SKM-1 treated with dmso at 0.1 percent for 144 hours (cell line): ENCODE measurements at regions not wholly inside any gene's neighbourhood (a gene's known extent, or its start where the extent isn't known, plus 50 kb on each side); places are given as distances from the start of the nearest gene placed in this dataset.

Source experiments
- DNase-seq: peaks from one replicate; lab custom pipeline; 2025; ENCODE audit not compliant: unreplicated experiment; lab: John Stamatoyannopoulos, UW

DNA sequence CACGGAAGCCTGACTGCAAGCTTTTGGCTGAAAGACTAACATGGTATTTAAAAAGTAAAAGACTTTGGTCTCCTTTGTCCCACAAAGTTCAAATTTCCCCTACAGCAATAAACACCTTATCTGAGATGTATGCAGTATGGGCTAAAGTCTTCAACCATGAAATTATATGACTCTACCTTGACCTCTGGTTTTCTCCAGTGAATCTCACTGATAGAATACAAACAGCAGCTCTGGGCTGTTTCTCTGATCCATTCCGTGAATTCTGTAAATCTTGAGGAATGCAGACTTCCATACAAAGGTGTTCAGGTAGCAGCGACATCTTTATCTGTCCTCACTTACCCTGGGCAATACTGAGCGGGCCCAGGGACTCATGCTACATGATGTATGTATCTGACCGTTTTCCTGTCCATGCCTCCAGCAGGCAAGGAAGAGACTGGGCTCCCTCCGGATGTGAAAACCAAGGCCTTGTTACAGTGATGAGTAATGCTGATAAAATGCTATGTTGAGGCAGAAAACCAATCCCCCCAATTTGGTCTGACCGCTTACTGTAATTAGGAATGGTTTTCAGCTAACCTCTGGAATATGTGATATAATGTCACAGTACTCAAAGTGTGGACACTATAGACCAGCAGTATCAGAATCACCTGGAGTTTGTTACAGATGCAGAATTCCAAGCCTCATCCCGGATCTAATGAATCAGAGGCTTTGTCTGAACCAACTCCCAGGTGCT is 589.8 kb downstream of the HS3ST4 start:
- no peak for DNase-seq

DNA sequence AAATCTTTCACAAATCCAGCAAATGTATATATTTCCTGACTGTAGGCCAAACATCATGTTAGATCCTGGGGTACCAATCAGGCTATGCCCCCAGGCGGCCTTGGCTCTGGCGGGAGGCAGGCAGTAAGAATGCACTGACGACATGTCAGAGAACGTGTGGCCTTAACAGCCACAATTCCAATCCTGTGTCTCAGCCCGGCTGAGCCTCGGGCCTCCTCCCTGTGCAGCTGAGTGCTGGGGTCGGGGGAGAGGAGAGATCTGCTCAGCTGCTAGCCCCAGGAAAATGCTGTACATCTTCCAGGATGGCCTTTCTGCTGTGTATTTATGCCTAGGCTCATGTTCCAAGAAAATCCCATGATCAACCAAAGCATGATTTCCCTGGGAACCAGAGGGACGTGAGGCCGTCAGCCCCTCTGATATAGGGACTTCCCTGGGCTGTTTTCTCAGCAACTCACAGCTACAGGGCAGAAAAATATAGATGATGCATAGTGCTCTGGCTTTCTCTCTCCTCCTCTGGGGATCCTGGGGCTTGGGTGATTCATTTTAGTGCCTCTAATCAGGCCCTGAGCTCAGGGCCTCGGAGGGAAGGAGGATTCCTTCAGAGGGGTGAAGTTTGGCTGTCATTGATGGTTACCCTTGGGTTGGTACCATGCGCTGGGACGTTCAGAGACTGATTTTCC is 604.0 kb downstream of the HS3ST4 start:
- DNase-seq: no peak

DNA sequence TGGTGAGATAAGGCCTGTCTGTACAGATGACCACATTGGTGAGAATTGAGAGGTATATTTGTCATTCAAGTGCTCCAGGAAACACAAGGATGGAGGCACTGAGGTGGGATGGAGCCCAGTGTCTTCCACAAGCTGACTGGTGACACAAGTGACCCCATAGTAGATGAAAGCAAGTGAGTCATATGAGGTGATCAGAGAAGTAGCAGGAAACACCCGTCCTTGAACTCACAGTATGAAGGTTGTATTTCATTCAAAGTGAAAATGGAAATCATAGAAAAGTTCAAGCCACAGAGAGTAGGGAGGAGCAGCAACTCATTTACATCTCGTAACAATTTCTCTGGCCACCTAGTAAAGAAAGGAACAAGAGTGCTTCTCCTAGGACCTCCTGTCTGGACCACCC is 609.8 kb downstream of the HS3ST4 start:
- no peak for DNase-seq

DNA sequence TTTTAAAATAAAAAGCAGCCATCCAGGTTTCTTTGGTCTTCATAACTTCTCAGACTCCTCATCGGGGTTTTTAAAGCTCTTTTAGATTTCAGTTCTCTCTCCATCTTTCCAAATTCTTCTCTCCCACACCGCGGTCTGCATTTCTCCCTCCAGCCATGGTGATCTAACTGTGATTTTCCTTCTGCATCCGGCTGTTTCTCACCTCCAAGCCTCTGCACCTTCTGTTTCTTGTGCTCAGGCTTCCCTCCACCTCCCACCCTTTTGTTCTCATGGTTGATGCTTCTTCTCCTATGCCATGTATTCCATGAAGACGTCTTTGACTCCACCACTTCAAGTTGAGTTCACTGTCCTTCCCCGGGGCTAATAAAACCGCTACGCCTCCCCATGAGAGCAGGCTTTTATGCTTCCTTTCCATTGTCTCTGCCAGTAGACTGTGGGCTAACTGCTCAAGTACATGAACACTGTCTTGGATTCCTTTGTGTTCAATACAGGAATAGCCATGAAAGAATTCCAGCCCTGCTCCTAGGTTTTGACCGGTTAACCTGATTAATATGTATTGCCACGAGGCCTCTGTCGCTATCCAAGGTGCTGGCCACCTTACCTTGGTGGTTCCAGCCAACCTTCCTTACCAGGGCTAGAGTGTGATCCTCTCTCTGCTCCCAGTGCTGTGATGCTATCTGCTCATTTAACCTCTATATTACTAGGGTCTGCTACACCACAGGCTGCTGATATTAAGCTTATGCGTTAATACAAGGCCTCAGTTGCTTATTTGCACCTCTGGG is 625.1 kb downstream of the HS3ST4 start:
- DNase-seq: no peak

DNA sequence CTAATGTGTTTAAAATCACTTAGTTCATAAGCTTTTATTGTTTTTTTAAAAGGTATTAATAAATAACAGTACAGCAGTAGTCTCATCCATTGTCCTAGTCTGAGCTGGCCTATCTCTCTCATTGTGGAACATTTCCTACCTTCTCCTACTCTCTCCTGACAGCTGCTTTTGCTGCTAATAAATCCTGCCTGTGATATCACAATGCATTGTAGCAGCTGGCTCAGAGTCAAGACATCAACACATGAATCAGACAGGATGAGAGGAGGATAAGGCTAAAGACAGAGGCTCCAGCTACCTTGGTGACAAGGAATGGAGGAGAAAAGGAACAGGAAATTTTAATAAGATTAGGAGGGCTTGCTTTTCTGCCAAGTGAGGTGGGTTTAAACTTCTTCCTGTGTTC is 626.1 kb downstream of the HS3ST4 start:
- no peak for DNase-seq

DNA sequence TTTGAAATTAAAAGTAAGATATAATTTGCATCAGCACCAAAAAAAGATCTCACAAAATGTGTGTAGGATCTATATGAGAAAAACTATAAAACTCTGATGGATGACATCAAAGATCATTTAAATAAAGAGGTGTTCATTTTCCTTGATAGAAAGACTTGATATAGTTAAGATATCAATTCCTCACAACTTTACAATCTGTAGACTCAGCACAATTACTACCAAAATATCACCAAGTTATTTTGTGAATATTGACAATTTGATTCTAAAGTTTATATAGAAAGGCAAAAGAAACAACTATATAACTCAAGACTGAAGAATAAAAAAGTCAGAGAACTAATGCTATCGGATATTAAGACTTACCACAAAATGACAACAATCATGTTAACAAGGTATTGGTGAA is 638.9 kb downstream of the HS3ST4 start:
- DNase-seq: no peak

DNA sequence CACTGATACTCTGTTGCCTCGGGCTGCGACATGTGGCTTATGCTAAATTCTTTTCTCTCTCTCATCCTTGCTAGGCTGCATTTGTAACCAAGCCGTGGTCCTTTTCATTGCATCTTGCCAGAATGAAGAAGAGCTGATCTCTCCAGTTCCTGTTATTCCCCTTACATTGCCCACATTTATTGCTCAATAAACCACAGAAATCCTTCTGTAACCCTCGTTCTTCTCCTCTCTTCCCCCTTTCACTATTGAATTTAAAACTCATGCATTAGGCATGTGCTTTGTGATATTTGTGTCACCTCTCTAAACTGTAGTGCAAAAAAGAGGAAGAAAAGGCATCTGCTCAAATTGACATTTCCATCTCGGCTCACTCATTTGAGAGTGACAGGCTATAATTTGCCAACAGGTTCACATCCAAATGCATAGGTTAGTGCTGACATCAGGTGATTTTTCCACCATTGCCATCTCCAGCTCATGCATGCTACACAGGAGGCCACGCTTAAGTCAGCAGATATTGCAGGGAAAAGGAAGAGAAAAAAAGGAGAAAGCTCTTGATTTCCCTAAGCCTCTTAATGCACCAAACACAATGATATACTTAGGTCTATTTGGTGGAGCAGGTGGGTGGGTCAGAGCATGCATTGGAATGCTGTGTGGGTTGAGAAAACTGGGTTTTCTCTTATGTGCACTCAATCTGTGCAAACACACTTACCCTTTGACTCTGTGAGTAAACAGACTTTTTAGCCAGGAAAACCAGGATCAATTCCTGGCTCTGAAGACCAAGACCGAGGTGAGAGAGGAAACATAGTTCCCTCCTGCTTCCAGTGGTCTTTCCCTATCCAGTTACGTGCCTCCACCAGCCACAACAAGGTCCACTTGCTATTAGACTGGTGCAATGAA is 642.7 kb downstream of the HS3ST4 start:
- peak; percentile 74 for DNase-seq

DNA sequence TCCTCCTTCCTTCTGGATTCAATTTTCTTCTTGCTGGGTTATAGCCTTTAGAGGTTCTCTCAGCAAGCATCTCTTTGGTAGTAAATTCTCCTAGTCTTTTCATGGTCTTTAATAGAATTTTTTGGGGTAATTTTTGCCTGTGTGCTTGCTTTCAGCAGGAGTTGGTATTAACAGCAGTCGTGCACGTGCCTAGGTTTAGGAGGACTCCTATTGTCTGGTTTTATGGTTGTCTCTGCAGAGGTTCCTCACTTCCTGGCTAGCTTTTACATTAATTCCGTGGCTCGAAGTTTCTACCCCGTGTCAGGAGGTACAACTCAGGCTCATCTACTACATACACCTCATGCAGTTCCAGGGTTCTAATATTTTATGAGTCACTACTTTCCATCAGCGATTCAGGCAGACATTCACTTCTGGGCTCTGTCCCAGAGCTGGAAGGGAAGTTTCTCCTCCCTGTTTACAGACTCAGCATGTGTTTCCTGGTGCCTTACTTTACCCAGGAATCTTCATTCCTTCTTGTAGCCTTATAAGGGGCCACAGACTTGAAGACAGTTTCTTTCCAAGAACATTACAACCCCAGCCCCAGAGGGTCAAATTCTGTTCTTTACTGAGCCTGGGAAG is 643.6 kb downstream of the HS3ST4 start:
- DNase-seq: no peak

DNA sequence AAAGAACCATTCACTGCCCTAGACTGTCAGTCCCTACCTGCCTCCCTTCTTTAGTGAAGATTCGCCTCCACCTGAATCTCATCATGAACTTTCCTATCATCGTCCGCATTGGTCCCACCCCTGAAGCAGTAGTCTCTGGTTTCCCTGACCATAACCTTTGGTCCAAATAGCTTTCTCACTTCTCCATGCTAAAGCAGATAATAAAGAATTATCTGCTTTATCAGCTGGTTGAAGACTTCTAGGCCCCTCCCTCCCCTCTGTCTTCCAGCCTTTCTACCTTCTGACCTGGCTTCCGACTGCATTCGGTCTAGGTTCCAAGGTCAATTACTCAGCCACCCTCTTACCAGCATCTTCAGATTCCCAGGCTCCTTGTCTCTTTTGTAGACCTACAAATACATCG is 650.9 kb downstream of the HS3ST4 start:
- DNase-seq: no peak

DNA sequence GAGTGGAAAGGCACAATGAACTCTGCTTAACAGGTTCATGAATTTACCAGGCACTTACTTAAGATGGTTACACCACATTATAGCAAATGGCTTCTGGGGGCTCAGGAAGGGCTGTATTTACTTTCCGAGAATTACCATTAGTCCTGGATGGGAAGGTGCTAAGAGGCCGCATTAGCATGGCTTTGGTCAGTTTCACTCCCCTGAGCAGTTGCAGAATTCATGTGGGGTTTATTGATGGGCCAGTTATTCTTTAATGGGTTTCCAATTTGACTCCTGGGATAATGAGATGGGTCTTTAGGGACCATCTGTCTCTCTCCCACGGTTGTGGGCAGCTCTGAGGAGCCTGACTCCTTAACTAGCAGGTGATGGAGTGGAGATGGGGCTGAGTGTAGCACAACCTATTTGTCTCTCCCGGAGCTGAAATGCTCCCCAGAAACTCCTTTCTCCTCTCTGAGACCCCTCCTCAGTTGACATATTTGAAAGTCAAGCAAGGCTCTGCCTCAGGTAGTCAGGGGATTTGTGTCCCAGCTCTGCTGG is 652.5 kb downstream of the HS3ST4 start:
- no peak for DNase-seq

DNA sequence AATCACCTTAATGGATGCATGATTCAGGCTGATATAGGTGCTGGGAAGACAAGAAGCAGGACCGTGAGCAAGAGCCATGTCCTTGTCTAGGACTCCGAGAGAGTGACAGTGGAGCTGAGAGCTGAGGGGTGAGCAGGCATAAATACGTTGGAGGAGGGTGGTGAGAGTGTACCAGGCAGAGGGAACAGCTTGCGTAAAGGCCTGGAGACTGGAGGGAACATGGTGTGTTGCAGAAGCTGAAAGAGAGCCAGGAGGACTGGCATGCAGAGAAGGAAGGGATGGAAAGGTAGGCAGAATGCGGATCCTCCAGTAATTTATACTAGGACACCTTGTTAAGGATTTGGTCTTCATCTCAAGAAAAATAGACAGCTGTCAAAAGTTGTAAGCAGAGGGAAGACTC is 653.2 kb downstream of the HS3ST4 start:
- DNase-seq: no peak

DNA sequence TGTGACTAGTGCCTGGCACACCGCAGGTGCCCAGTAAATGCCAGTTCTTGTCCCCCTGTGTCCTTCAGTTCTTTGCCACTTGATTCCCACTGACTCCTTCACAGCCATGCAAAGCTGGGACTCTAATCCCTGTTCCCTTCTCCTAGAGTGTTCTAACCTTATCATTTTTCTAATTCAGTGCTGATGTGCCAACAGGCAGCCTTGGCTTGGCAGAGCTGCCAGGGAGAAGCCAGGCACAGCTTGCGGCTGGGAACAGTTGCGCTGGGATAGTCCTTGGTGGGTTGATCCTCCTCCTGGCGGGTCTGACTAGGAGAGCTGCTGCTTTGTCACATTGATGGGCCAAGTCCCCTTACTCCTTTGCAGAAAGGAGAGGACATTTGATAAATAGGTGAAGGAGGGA is 654.2 kb downstream of the HS3ST4 start:
- DNase-seq: no peak

DNA sequence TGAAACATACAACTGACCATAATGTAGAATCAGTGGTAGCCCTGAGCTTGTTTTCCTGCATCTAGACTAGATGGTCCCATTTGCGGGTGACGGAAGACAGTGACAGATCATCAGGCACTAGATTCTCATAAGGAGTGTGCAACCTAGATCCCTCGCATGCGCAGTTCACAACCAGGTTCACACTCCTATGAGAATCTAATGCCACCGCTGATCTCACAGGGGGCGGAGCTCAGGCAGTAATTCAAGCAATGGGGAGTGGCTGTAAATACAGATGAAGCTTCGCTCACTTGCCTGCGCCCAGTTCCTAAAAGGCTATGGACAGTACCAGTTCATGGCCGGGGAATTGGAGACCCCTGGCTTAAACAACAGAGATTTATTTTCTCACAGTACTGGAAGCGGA is 656.3 kb downstream of the HS3ST4 start:
- no peak for DNase-seq

DNA sequence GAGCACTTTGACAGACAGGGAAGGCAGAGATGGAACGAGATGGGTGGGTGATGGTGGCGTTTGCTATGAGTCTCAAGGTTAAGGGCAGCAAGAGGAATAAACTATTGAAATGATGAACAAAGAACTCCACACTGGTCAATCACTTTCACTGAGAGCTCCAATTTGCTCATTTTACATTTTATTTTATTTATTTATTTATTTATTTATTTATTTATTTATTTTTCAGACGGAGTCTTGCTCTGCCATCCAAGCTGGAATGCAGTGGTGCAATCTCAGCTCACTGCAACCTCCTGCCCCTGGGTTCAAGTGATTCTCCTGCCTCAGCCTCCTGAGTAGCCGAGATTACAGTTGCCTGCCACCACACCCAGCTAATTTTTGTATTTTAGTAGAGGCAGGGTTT is 669.1 kb downstream of the HS3ST4 start:
- no peak for DNase-seq

DNA sequence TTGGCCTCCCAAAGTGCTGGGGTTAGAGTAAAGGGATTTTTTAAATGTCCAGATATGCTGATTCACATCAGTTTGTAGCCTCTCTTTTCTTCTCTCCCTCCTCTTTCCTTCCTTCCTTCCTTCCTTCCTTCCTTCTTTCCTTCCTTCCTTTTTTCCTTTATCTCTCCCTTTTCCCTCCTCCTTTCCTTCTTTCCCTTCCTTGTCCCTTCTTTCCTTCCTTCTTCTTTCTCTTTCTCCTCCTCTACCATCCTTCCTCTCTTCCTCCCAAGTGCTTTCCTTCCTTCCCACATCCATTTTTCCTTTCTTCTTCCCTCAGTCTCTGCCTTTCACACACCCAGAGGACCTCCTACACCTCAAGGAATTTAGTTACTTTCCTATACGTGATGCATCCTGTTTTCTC is 671.8 kb downstream of the HS3ST4 start:
- no peak for DNase-seq

DNA sequence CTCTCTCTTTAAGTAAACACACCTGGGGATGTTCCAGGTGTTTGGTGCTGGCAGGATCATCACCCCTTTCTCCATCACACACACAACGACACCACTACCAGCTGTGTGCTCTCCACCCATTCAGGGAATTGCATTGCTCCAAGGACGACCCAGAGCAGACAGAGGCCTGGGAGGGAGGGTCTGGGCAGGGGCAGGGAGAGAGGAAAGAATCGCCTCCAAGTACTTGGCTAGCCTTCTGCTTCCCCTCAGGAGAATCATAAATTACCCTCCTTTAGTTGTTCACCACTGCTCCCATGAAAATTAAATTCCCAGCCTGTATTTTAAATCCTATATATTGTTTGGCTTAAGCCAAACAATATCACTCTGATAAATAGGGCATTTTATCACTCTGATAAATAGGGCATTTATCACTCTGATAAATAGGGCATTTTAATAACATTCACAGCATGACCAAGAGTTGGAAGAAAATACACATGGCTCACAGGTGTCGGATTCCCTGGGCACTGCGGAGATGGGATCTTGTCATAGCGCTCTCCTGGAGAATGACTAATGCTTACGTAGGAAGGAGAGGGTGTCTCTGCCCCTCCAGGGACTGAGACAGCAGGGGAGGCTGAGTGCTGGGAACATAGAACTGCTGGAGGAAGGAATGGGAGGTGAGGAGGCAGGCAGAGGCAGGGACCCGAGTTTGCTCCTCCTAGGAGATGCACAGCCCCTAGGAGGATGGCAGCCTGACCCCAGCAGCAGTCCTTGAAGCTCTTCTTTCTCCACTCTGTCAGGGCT is 673.6 kb downstream of the HS3ST4 start:
- DNase-seq: no peak

DNA sequence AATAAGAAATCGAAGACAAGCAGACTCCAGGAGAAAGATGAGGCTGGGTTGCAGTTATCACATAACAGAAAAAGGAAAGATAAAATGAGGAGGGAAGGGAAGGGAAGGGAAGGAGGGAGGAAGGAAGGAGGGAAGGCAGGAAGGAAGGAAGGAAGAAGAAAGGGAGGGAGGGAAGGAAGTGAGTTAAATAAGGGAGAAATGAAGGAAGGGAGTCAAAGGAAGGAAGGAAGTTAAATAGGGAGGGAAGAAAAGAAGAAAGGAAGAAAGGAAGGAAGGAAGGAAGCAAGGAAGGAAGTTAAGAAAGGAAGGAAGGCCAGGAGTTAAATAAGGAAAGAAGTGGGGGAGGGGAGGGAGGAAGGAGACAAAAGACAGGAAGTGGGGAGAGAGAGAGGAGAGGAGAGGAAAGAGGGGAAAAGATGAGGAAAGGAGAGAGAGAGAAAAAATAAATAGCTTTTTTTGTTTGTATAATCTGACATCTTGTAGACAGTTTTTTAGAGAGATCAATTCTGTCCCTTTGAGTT is 679.6 kb downstream of the HS3ST4 start:
- DNase-seq: no peak

DNA sequence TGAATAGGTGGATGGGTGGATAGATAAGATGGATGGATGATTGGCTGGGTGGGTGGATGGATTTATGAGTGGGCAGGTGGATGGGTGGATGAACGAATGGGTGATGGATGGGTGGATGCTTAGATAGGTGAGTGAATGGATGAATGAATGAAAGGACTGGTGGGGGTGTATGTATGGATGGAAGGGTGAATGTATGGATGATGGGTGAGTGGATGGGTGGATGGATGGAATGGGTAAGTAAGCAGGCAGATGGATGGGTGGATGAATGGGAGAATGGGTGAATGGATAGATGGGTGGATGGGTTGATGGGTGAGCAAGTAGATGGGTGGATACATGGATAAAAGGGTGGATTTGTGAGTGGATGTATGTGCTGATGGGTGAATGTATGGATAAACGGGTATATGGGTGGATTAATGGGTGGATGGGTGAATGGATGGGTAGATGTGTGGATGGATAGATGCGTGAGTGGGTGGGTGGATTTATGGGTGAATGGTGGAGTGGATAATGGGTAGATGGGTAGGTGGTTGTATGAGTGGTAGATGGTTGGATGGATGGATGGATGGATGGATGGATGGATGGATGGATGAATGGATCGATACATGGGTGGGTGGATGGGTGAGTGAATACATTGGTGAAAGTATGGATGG is 682.6 kb downstream of the HS3ST4 start:
- DNase-seq: no peak

DNA sequence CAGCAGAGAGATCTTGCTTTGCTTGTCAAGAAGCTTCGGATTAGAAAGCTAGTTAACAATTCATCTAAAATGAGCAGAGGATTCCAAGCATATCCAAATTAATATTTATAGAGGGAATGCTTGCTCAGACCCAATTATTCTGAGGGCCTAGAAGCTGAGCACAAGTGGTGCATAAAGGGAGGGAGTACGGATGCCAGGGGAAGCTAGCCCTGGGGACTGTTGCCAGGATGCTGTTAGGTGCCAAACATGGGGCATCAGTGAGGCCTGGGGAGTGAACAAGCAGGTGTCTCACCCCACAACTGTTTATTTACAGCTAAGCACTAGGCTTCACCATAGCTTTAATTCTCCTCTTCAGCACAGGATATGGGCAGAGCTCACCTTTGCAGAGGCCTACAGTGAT is 684.1 kb upstream of the C16orf82 start:
- no peak for DNase-seq
